Fibroblast of peridontal ligament (primary cell): ENCODE measurements at regions not wholly inside any gene's neighbourhood (a gene's known extent, or its start where the extent isn't known, plus 50 kb on each side); places are given as distances from the start of the nearest gene placed in this dataset.

Experiments
- DNase-seq: peaks from one replicate; pipeline ENCODE4 v3.0.0-alpha.2; 2010; ENCODE audit errors: extremely low read depth

DNA sequence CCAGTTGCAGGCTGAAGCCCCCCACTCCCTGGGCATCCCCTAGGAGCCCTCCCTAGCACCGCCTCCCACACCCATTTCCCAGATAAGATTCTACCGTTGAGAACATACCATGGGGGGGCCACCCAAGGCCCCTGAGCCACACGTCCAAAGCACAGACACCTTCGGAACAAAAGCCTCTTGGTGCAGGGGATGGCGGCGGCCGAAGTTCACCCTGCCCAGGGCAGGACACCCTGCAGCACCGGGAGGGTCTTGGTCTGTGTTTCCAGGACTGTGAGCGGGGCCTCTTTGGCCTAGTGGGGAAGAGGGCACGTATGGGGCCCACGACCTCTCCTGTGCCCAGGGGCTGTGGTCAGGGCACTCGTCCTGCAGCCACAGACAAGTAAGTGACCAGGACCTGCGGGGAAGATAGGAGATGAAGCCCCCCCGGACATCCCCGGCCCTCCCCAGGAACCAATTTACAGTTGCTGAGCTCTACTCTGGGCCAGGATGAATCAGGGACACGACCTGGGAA is 154.3 kb upstream of the C14orf180 start:
- DNase-seq = no peak

GRCh38 chr14:104425763-104426646 is 153.6 kb upstream of the C14orf180 start:
- no peak for DNase-seq

DNA sequence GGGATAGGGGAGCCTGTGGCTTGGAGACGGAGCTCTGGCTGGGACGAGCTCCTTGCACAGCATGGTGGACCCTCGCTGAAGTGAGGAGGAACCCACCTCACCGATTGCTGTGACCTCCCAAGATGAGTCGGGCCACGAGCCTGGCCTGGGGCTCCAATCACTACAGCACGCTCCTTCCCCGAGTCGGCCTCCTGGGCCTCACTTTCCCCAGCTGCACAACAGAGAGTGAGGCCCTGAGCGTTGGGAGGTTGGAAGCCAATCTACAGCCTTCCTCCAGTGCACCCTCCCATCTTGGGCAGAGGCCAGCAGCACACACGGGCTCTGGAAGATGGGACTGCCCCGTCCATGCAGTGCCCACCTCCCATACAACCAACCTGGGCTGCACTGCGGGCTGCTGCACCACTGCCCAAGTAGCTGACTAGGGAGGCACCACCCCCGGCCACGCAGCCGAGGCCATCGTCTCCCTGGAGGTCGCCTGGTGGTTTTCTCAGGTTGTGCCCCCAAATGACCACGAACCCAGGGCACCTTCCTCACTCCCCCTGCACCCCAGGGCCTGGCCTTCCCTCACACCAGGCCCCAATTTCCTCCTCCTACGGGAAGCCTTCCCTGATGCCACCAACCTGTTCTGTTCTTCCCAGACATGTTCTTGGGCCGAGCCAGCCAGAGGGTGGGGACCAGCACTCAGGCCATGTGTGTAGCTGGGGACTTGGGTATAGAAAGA is 152.3 kb upstream of the C14orf180 start:
- DNase-seq = no peak

DNA sequence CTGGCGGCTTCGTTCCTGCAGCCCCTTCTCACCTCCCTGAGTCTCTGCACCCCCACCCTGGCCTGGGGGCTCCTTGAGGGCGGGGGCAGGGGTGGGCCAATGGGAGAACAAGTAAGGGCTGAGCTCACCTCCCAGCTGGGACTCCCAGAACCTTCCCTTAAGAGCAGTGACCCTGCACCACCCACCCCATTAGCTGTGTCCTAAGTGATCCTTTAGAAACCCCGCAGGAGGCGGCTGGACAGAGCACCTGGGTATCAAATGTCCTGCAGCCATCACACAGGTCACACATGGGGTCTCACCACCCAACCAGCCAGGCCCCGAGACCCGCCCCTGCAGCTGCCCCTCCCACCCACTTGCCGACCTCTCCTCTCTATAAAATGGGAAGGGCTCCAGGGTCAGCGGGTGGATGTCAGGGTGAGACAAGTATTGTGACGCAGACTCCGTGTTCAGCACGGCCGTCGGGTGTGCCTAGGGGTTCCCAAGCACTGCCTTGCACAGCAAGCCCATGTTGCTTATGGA is 151.2 kb upstream of the C14orf180 start:
- DNase-seq = no peak

GRCh38 chr14:104428860-104429259 is 150.7 kb upstream of the C14orf180 start:
- no peak for DNase-seq

DNA sequence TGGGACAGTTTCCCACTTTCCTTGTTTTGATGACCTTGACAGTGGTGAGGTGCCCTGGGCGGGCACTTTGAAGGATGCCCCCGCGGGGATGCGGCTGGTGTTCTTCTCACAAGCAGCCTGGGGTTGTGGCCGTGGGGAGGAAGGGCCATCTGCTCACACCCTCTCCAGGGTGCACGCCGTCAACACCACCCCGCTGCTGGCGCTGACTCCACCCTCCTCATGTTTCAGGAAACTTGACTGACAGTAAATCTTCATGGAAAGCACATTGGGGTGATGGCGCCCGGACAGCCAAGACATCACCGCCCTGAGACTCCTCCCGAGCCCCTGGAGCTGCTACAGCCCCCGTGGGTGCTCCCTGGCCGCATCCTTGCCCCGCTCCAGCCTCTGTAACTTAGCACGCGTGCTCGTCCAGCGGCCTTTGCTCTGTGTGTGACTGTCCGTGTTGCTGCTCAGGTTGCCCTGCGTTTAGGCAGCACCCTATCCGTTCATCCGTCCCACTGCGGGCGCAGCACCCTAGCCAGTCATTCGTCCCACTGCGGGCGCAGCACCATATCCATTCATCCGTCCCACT is 150.2 kb upstream of the C14orf180 start:
- DNase-seq = no peak

DNA sequence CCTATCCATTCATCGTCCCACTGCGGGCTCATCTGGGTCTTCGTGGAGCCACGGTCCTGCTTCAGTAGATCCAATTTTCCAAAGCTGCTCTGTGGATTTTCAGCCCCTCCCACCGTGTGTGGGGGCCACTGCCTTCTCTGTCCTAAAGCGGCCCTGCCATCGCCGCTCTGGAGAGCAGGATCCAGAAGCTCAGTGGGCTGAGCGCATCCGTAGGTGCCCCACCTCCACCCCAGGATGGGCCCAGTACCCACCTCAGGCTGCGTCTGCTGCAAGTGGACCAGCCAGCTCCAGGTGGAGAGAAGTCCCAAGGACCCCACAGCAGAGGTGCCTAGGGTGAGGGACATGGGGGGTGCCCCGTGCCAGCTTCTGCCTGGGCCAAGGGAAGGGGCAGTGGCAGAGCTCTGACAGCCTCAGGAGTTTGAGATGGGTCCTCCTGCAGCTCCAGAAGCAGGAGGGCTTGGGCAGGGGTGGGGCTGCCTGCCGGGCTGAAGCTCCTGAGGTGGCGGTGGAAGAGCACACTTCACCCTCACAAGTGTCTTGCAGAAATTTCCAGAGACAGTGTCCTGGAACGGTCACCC is 148.1 kb upstream of the C14orf180 start:
- DNase-seq = no peak

DNA sequence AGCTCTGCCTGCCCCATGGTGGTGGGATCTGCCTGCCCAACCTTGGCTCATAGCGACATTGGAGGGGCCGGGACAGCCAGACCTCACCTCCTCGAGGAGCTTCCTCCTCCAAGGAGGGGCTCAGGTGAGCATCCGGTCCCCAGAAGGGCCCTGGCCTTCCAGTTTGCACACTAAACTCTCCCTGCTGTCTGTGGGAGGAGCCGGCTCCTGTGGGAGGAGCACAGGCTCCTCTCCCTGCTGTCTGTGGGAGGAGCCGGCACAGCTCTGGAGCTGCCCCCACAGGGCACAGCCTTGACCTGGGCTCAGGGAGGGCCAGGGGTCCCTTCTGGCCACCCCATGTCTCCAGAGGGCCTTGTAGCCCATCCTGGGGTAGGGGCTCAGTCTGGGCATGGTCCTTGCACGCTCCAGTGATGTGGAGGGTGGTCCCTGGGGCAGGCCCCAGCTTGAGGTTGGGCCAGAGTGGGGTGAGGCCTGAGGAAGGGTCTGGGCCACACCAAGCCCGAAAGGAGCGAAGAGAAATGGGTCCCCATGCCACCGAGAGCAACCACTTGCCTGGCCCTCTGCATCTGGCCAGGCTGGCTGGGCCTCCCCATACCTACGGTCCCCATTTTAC is 147.5 kb upstream of the C14orf180 start:
- no peak for DNase-seq

- DNase-seq = no peak
These were observed 146.8 kb upstream of the C14orf180 start for GRCh38 chr14:104432611-104433231.

DNA sequence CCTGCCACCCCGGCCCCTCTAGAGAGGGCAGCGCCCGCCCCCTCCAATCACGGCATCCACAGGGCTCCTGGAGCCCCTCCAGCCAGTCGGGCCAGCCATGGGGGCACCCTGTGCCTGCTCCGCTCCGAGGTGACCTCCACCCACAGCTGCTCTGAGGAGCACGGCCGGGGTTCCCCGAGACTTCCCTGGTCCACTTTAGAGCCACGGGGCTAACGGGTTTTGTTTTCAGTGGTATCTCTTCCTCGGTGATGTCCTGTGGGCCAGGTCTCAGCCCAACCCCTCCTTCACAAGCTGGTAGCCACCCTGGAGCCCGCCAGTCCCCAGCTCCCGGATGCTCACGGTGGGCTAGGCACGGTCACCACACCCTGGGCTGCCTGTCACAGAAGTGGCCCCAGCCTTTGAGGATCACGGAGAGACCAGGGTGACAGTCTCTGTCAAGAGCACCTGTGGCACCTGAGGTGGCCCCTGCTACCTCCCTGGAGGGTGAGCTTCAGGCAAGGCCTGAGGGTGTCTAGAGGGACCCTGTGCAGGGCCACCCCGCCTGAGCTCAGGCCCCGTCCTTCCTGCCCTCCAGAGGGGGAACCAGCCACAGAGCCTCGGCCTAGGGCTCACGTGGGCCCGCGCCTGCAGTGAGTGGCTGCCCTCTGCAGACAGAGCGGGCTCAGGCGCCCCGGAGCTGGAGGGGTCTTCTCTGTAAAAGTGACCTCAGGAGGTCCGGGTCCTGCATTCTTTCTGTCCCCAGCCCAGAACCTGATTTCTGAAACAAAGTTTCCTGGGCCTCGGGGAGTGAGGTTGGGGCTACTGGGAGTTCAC is 146.0 kb upstream of the C14orf180 start:
- DNase-seq = no peak

DNA sequence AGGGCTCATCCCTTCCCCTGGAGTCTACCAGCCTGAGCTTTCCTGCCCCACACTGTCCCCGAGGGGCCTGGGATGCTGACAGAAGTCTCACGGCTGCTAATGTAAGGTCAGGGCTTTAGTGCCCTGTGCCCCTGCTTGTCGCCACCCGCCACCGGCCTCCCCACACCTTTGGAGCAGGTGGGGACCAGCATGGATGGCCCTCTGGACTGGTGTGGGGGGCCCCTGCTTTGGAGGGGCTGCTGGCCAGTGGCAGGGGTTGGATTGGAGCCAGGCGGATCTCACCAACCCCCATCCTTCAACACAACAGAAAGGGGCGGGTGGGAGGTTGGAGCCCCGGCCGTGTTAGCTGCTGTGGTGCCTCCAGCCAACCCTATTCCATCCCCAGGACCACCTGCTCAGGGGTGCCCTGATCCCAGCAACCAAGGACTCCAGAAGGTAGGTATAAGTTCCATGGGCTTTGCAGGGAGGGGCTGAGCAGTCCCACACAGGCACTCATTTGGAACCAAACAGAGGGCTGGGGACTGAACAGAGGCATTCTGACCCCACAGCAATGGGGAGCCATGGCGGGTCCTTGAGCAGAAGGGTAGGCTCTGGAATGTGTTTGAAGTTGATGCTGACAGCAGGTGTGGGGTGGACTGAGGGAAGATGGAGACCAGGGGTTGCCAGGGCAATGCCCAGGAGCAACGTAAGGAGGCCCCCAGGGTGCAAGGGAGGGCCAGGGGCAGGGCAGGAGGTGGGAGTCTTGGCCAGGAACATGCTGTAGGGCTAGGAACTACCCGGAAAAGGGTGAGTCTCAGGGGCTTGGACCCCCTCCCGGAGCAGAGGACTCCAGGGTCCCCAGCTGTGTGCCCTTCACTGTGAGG is 145.1 kb upstream of the C14orf180 start:
- DNase-seq = no peak

GRCh38 chr14:104435147-104436046 is 144.2 kb upstream of the C14orf180 start:
- no peak for DNase-seq

GRCh38 chr14:104436047-104436591 is 143.4 kb upstream of the C14orf180 start:
- DNase-seq = no peak

DNA sequence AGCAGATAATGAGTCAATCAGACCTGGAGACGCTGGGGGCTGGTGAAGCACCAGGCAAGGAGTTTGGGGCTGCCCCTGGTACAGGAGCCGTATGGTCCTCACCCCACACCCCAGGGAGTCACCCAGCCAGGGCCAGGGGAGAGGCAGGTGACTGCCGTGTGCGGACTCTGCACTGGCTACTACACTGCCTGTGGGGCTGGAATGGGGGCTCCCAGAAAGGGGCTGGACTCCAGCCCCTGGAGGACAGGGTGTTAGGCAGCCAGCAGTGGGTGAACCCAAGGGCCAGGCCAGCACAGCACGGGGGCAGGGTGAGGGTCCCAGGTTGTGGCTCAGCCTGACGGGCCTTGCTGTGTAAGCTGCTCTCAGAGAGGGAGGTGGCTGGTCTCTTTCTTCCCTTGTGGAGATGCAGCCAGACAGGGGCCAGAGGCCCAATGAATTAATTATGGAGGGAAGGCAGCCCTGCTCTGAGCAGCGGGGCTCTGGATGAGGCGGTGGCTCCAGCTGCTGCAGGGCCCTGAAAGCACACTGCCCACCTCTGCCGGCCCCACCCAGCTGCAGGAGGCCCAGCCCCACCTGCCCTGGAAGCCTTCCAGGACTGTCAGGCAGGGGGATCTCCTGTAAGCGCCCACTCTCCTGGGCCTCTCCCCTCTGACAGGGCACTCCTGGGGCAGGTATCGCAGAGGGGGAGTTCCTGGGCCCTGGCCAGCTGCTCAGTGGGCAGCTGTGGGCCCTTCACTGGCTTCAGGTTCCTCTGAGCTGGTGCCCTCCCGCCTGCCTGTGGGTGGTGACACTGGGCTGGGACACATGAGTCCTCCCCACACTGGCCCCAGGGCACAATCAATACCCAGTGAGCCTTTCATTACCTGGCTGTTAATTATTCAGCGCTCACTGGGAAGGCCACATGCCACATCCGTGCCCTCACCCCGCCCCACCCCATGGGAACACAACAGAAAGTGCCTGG is 142.5 kb upstream of the C14orf180 start:
- DNase-seq = no peak

DNA sequence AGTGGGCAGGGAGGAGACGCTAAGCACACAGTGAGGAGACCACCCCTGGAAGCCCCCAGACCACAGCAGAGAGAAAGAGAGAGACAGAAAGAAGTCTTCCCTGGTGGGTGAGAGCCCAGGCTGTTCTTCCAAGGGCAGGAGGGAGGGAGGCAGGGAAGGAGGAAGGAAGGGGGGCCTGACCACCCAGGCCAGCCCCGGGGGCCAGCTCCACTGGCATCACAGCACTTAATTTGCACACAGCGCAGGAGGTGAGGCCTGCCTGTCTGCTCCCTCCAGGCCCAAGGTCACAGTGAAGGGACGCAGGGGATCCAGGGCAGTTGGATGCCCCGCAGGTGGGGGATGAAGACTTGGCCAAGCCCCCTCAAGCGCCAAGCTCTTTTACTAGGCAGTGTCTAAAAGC is 141.9 kb upstream of the C14orf180 start:
- no peak for DNase-seq

- no peak for DNase-seq
These were observed 141.2 kb upstream of the C14orf180 start for GRCh38 chr14:104438166-104438887.
